ENCODE measurements at regions not wholly inside any gene's neighbourhood (a gene's known extent, or its start where the extent isn't known, plus 50 kb on each side); places are given as distances from the start of the nearest gene placed in this dataset.

- H3K9me3 ChIP-seq (ENCODE audit: control insufficient read depth in 1 of 2, insufficient read depth in 1 of 2, low read depth in 1 of 2, low read length in 2 of 2), result no peaks in the 10 kb centered on the region
- no TSS peak for BruUV-seq (replicated peaks)
- H3K27ac ChIP-seq (ENCODE audit: low read depth, low read length), result no peak overlapping the region
- H3K4me3 ChIP-seq (replicated peaks in 1 of 2; ENCODE audit: low read depth in 1 of 2, low read length in 2 of 2), result no peak overlapping the region
- no peak for ATAC-seq
- no peaks in the 10 kb centered on the region for H3K27me3 ChIP-seq (ENCODE audit: insufficient read depth, low read length)
- DNase-seq (ENCODE audit: low read depth, low spot score), result no peak
- H3K4me2 ChIP-seq (ENCODE audit: low read length), result no peak overlapping the region
- no peaks in the 10 kb centered on the region for H4K20me1 ChIP-seq (ENCODE audit: insufficient read depth)
- H3K79me2 ChIP-seq (ENCODE audit: insufficient read depth, low read length), result no peaks in the 10 kb centered on the region
- no peaks in the 10 kb centered on the region for H3K36me3 ChIP-seq (ENCODE audit: control insufficient read depth in 1 of 2, insufficient read depth in 2 of 2, low read length in 2 of 2)
- ChIA-PET RAD21 (ENCODE audit: low non-redundant PET in 1 of 2, low total read pairs in 2 of 2, uncharacterized antibody in 2 of 2, unreplicated experiment in 2 of 2) (no interaction called here), CTCF (interaction anchor here (1.2 kb wide), 1 partner anchor 1182 kb away, joined by 4 read pairs; no protein-coding TSS in a partner anchor), POLR2A (no interaction called here)
- intact Hi-C loops (cut with micrococcal nuclease), result no loop called here
- H2AFZ ChIP-seq (ENCODE audit: low read depth, low read length, poor library complexity, severe bottlenecking), result no peak overlapping the region
- H3K9ac ChIP-seq (ENCODE audit: low read length), result no peak overlapping the region
- no peaks in the 10 kb centered on the region for H3K4me1 ChIP-seq (ENCODE audit: control insufficient read depth in 1 of 2, insufficient read depth in 2 of 2, low read length in 2 of 2)
- no peaks in the 10 kb centered on the region for H3K9me2 ChIP-seq (ENCODE audit: insufficient read depth)
- TF ChIP-seq ATF3 (IDR thresholded peaks at IDR 0.05) (no peak), MAX (IDR thresholded peaks at IDR 0.05) (no peak), EZH2 (IDR thresholded peaks at IDR 0.05) (no peak), POLR2AphosphoS5 (IDR thresholded peaks at IDR 0.05; ENCODE audit: low read depth, low read length) (no peak), ZBTB33 (IDR thresholded peaks at IDR 0.05; ENCODE audit: extremely low read depth, insufficient replicate concordance, low read length) (no peak), ZNF274 (IDR thresholded peaks at IDR 0.05; ENCODE audit: low read depth, low read length) (no peak), YY1 (IDR thresholded peaks at IDR 0.05; ENCODE audit: extremely low read depth, insufficient replicate concordance, low read depth, low read length) (no peak), ZFX (IDR thresholded peaks at IDR 0.05) (no peak), SP1 (IDR thresholded peaks at IDR 0.05; ENCODE audit: low read depth) (no peak), SIN3A (IDR thresholded peaks at IDR 0.05; ENCODE audit: low read depth) (no peak), CTCF (IDR thresholded peaks at IDR 0.05 in 2 of 3, conservative IDR thresholded peaks at IDR 0.05 in 1 of 3; ENCODE audit: borderline replicate concordance in 1 of 3, insufficient read depth in 1 of 3, low read depth in 2 of 3, low read length in 2 of 3) (no peak), SRF (IDR thresholded peaks at IDR 0.05; ENCODE audit: low read depth) (no peak), CBX3 (IDR thresholded peaks at IDR 0.05; ENCODE audit: low read depth) (no peak), RAD21 (IDR thresholded peaks at IDR 0.05; ENCODE audit: low read depth) (no peak), CEBPB (IDR thresholded peaks at IDR 0.05; ENCODE audit: low read depth) (no peak), EGR1 (IDR thresholded peaks at IDR 0.05; ENCODE audit: low read depth) (no peak), JUND (IDR thresholded peaks at IDR 0.05) (no peak), FOSL1 (IDR thresholded peaks at IDR 0.05; ENCODE audit: low read depth) (no peak), POLR2A (IDR thresholded peaks at IDR 0.05; ENCODE audit: borderline replicate concordance, extremely low read depth, insufficient read depth, insufficient read length) (no peak), REST (IDR thresholded peaks at IDR 0.05; ENCODE audit: low read depth) (no peak)
These were observed 139.0 kb upstream of the PLEKHG7 start for GRCh38 chr12:92563819-92564218.

Data from HCT116 (cell line).